ENCODE measurements at regions not wholly inside any gene's neighbourhood (a gene's known extent, or its start where the extent isn't known, plus 50 kb on each side); places are given as distances from the start of the nearest gene placed in this dataset.
"Not testable (repeated sequence)": the region's sequence is repeated elsewhere in the genome, so short reads cannot be mapped to it uniquely, and the experiment has no call there.

GRCh38 chr6:119676961-119677360 is 327.4 kb upstream of the MAN1A1 start:
- in situ Hi-C loops (cut with MboI; ENCODE audit: low pct_unique_long_range_greater_than_20kb, low sequenced_read_pairs, unreplicated experiment): no loop called here
- no peak for DNase-seq (ENCODE audit: low spot score)

GRCh38 chr6:119676230-119676629 is 326.7 kb upstream of the MAN1A1 start:
- DNase-seq (ENCODE audit: low spot score): no peak
- TF ChIP-seq CTCF (IDR thresholded peaks at IDR 0.05; ENCODE audit: extremely low read depth, insufficient read depth, missing control alignments): no peak
- in situ Hi-C loops (cut with MboI; ENCODE audit: low pct_unique_long_range_greater_than_20kb, low sequenced_read_pairs, unreplicated experiment): no loop called here

More at GRCh38 chr6:119676961-119677360, 327.4 kb upstream of the MAN1A1 start:
- TF ChIP-seq CTCF (IDR thresholded peaks at IDR 0.05; ENCODE audit: extremely low read depth, insufficient read depth, missing control alignments): no peak

- DNase-seq (ENCODE audit: low spot score): no peak
- in situ Hi-C loops (cut with MboI; ENCODE audit: low pct_unique_long_range_greater_than_20kb, low sequenced_read_pairs, unreplicated experiment): no loop called here
These were observed 324.2 kb upstream of the MAN1A1 start for GRCh38 chr6:119673741-119674140.

GRCh38 chr6:119672725-119673124 is 323.2 kb upstream of the MAN1A1 start:
- no peak for TF ChIP-seq CTCF (IDR thresholded peaks at IDR 0.05; ENCODE audit: extremely low read depth, insufficient read depth, missing control alignments)
- no peak for DNase-seq (ENCODE audit: low spot score)
- in situ Hi-C loops (cut with MboI; ENCODE audit: low pct_unique_long_range_greater_than_20kb, low sequenced_read_pairs, unreplicated experiment): no loop called here

More at GRCh38 chr6:119673741-119674140, 324.2 kb upstream of the MAN1A1 start:
- no peak for TF ChIP-seq CTCF (IDR thresholded peaks at IDR 0.05; ENCODE audit: extremely low read depth, insufficient read depth, missing control alignments)

GRCh38 chr6:119671105-119671504 is 321.5 kb upstream of the MAN1A1 start:
- in situ Hi-C loops (cut with MboI; ENCODE audit: low pct_unique_long_range_greater_than_20kb, low sequenced_read_pairs, unreplicated experiment): no loop called here
- TF ChIP-seq CTCF (IDR thresholded peaks at IDR 0.05; ENCODE audit: extremely low read depth, insufficient read depth, missing control alignments): no peak
- DNase-seq (ENCODE audit: low spot score): no peak

GRCh38 chr6:119669221-119669620 is 319.7 kb upstream of the MAN1A1 start:
- no peak for DNase-seq (ENCODE audit: low spot score)
- no peak for TF ChIP-seq CTCF (IDR thresholded peaks at IDR 0.05; ENCODE audit: extremely low read depth, insufficient read depth, missing control alignments)
- in situ Hi-C loops (cut with MboI; ENCODE audit: low pct_unique_long_range_greater_than_20kb, low sequenced_read_pairs, unreplicated experiment): no loop called here

GRCh38 chr6:119665432-119665831 is 315.9 kb upstream of the MAN1A1 start:
- DNase-seq (ENCODE audit: low spot score); in situ Hi-C loops (cut with MboI; ENCODE audit: low pct_unique_long_range_greater_than_20kb, low sequenced_read_pairs, unreplicated experiment): not testable (repeated sequence)

Measured in GM13977 (cell line).